ENCODE measurements at regions not wholly inside any gene's neighbourhood (a gene's known extent, or its start where the extent isn't known, plus 50 kb on each side); places are given as distances from the start of the nearest gene placed in this dataset.

- intact Hi-C loops (cut with micrococcal nuclease; ENCODE audit: unreplicated experiment): no loop called here
- no peak overlapping the region for H3K27ac ChIP-seq (ENCODE audit: control insufficient read depth, insufficient read depth)
- no peak for DNase-seq (ENCODE audit: low read depth, low spot score)
- H2AFZ ChIP-seq (ENCODE audit: control insufficient read depth, low read depth, low read length): no peak overlapping the region
- SMC1A ChIA-PET (ENCODE audit: uncharacterized antibody, unreplicated experiment): no interaction called here
- H4K20me1 ChIP-seq (ENCODE audit: control insufficient read depth, insufficient read depth): no peaks in the 10 kb centered on the region
- POLR2A ChIA-PET: no interaction called here
- CTCF ChIA-PET: no interaction called here
- BruUV-seq (replicated peaks): no TSS peak
- RAD21 ChIA-PET (ENCODE audit: unreplicated experiment): no interaction called here
- in situ Hi-C loops (cut with MboI): no loop called here
- 69% methylated on average over 1 of the region's 1 CpG for WGBS (ENCODE audit: insufficient coverage, insufficient replicate concordance, low lambda C conversion rate, missing lambda C conversion rate)
- TF ChIP-seq ZSCAN29 (IDR thresholded peaks at IDR 0.05) (no peak), ATF2 (IDR thresholded peaks at IDR 0.05; ENCODE audit: low read length) (no peak), HSF1 (IDR thresholded peaks at IDR 0.05; ENCODE audit: low read depth, low read length) (no peak), MLLT1 (IDR thresholded peaks at IDR 0.05) (no peak), NFYB (IDR thresholded peaks at IDR 0.05; ENCODE audit: insufficient read depth, low read depth, low read length) (no peak), FOS (IDR thresholded peaks at IDR 0.05; ENCODE audit: borderline replicate concordance, extremely low read depth, insufficient read length) (no peak), SPI1 (IDR thresholded peaks at IDR 0.05; ENCODE audit: borderline replicate concordance, insufficient read depth, low read depth, low read length) (no peak), ZNF622 (IDR thresholded peaks at IDR 0.05) (no peak), SUZ12 (IDR thresholded peaks at IDR 0.05; ENCODE audit: unreplicated experiment) (no peak), MTA2 (IDR thresholded peaks at IDR 0.05; ENCODE audit: low read depth) (no peak), TCF3 (IDR thresholded peaks at IDR 0.05; ENCODE audit: borderline replicate concordance, insufficient read depth, low read depth, low read length) (no peak)
- H3K27me3 ChIP-seq (replicated peaks in 1 of 2; ENCODE audit: control insufficient read depth in 2 of 2, insufficient read depth in 2 of 2, low read length in 1 of 2): no peaks in the 10 kb centered on the region
- no peaks in the 10 kb centered on the region for H3K79me2 ChIP-seq (ENCODE audit: control insufficient read depth, insufficient read depth, low read length)
- H3K4me3 ChIP-seq: no peak overlapping the region
- H3K4me2 ChIP-seq (ENCODE audit: control insufficient read depth, insufficient read depth): no peak overlapping the region
- no peaks in the 10 kb centered on the region for H3K36me3 ChIP-seq (ENCODE audit: control insufficient read depth in 2 of 2, insufficient read depth in 2 of 2, low read length in 1 of 2)
- H3K9ac ChIP-seq (ENCODE audit: control insufficient read depth, insufficient read depth, low read length): no peak overlapping the region
- FAIRE-seq: no peak
- H3K4me1 ChIP-seq (ENCODE audit: control insufficient read depth, insufficient read depth, low read length): no peaks in the 10 kb centered on the region
- no peaks in the 10 kb centered on the region for H3K9me3 ChIP-seq (replicated peaks; ENCODE audit: control insufficient read depth, insufficient read depth, low read length)
- ATAC-seq: no peak
Measured at GRCh38 chr10:36280321-36280741, 638.2 kb upstream of the FZD8 start.
